ENCODE measurements at regions not wholly inside any gene's neighbourhood (a gene's known extent, or its start where the extent isn't known, plus 50 kb on each side); places are given as distances from the start of the nearest gene placed in this dataset.

DNA sequence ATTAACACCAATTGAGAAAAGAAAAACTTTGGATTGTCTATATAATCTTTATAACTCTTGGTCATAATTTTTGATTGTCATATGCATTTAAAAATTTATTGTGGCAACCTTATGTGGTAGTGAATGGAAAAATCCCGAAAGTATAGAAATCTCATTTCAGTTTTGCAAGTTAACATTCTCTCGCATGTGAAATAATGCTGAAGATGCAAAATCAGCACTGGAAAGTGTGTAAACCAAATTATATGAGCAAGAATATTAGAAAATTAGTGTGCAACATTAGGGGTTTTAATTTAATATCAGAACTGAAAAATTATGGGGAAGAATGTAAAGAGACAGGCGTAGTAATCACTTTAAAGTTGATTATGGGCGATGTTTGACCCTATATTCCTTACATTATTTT, 1472.8 kb downstream of the PCDH7 start:
- DNase-seq: no peak
- intact Hi-C loops (cut with DNase I): no loop called here
- no peak overlapping the region for H3K9ac ChIP-seq (ENCODE audit: low read length in 3 of 3)
- H3K4me1 ChIP-seq (ENCODE audit: control insufficient read depth in 2 of 3, insufficient read depth in 2 of 3, low read depth in 1 of 3, low read length in 3 of 3): no peaks in the 10 kb centered on the region
- no peaks in the 10 kb centered on the region for H3K36me3 ChIP-seq (ENCODE audit: control insufficient read depth in 2 of 3, insufficient read depth in 3 of 3, low read length in 3 of 3)
- FAIRE-seq: no peak
- H3K27me3 ChIP-seq (ENCODE audit: control insufficient read depth, insufficient read depth, low read length): no peaks in the 10 kb centered on the region
- H3K27ac ChIP-seq (ENCODE audit: low read depth in 2 of 2, low read length in 2 of 2): no peak overlapping the region
- H3K4me3 ChIP-seq (ENCODE audit: low read length in 3 of 3): no peak overlapping the region
- no peak for TF ChIP-seq CTCF (IDR thresholded peaks at IDR 0.05; ENCODE audit: borderline replicate concordance, extremely low read depth, insufficient read depth)
- H3K9me3 ChIP-seq (ENCODE audit: control insufficient read depth in 2 of 3, insufficient read depth in 1 of 3, low read length in 3 of 3): peaks cover 0 to 4% (median 2%) of the 10 kb centered on the region in 3 donors

- peaks cover 0 to 4% (median 0%) of the 10 kb centered on the region in 3 donors for H3K9me3 ChIP-seq (ENCODE audit: control insufficient read depth in 2 of 3, insufficient read depth in 1 of 3, low read length in 3 of 3)
- no peak overlapping the region for H3K9ac ChIP-seq (ENCODE audit: low read length in 3 of 3)
- no peaks in the 10 kb centered on the region for H3K27me3 ChIP-seq (ENCODE audit: control insufficient read depth, insufficient read depth, low read length)
- no peak overlapping the region for H3K27ac ChIP-seq (ENCODE audit: low read depth in 2 of 2, low read length in 2 of 2)
- intact Hi-C loops (cut with DNase I): no loop called here
- TF ChIP-seq CTCF (IDR thresholded peaks at IDR 0.05; ENCODE audit: borderline replicate concordance, extremely low read depth, insufficient read depth): no peak
- no peaks in the 10 kb centered on the region for H3K4me1 ChIP-seq (ENCODE audit: control insufficient read depth in 2 of 3, insufficient read depth in 2 of 3, low read depth in 1 of 3, low read length in 3 of 3)
- no peak overlapping the region for H3K4me3 ChIP-seq (ENCODE audit: low read length in 3 of 3)
- FAIRE-seq (no peak), DNase-seq (peak in 3 of 5 donors; percentile 44 to 57 (median 45))
- H3K36me3 ChIP-seq (ENCODE audit: control insufficient read depth in 2 of 3, insufficient read depth in 3 of 3, low read length in 3 of 3): no peaks in the 10 kb centered on the region
Measured at GRCh38 chr4:32196950-32197688, 1477.0 kb downstream of the PCDH7 start.

DNA sequence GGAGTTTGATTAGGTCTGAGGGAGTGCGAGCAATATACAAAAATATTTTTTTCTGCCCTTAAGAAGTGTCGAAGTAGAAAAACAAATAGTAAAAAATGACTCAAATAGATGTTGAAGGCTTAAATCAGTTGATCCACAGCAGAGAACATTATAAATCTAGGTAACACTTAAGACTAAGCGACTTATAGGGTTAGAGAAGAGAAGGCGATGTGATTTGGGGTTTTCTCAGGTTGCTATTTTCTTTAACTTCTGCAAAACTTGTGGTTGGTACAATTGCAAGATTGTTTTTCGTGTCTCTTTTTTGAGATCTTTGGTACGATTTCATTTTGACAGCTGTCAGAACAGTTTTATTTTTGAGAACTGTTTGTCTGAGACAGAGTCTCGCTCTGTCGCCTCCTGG, 1479.5 kb downstream of the PCDH7 start:
- Histone ChIP-seq H3K4me3 (ENCODE audit: low read length in 3 of 3) (no peak overlapping the region), H3K9me3 (ENCODE audit: control insufficient read depth in 2 of 3, insufficient read depth in 1 of 3, low read length in 3 of 3) (peaks cover 0 to 4% (median 0%) of the 10 kb centered on the region in 3 donors), H3K27ac (ENCODE audit: low read depth in 2 of 2, low read length in 2 of 2) (no peak overlapping the region), H3K4me1 (ENCODE audit: control insufficient read depth in 2 of 3, insufficient read depth in 2 of 3, low read depth in 1 of 3, low read length in 3 of 3) (no peaks in the 10 kb centered on the region), H3K27me3 (ENCODE audit: control insufficient read depth, insufficient read depth, low read length) (no peaks in the 10 kb centered on the region), H3K36me3 (ENCODE audit: control insufficient read depth in 2 of 3, insufficient read depth in 3 of 3, low read length in 3 of 3) (no peaks in the 10 kb centered on the region), H3K9ac (ENCODE audit: low read length in 3 of 3) (no peak overlapping the region)
- DNase-seq (no peak), FAIRE-seq (no peak)
- no peak for TF ChIP-seq CTCF (IDR thresholded peaks at IDR 0.05; ENCODE audit: borderline replicate concordance, extremely low read depth, insufficient read depth)
- intact Hi-C loops (cut with DNase I): no loop called here

Data from kidney (tissue), 13 donors.